GM12873 (cell line): ENCODE measurements at regions not wholly inside any gene's neighbourhood (a gene's known extent, or its start where the extent isn't known, plus 50 kb on each side); places are given as distances from the start of the nearest gene placed in this dataset.

Source experiments
- TF ChIP-seq, protein P1 (sequence below): IDR thresholded peaks from 2 replicates; pipeline ENCODE4 v1.5.1; 2012; ENCODE audit warnings: low read depth, mild to moderate bottlenecking, moderate library complexity, low read length, control low read depth; ENCODE audit not compliant: insufficient read depth; ENCODE audit errors: missing control alignments

DNA sequence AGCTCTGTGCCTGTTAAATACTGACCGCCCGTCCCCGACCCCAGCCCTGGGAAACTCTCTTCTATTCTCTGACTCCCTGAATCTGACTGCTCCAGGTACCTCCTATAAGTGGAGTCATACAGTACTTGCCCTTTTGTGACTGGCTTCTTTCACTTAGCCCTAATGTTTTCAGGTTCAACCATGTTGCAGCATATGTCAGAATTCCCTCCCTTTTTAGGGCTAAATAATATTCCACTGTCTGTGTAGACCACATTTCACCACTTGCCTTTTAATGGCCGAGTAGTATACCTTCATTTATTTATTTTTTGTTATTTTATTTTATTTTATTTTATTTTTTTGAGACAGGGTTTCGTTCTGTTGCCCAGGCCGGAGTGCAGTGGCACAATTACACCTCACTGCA, 96.1 kb upstream of the SLC22A11 start:
- TF ChIP-seq, protein P1, sequence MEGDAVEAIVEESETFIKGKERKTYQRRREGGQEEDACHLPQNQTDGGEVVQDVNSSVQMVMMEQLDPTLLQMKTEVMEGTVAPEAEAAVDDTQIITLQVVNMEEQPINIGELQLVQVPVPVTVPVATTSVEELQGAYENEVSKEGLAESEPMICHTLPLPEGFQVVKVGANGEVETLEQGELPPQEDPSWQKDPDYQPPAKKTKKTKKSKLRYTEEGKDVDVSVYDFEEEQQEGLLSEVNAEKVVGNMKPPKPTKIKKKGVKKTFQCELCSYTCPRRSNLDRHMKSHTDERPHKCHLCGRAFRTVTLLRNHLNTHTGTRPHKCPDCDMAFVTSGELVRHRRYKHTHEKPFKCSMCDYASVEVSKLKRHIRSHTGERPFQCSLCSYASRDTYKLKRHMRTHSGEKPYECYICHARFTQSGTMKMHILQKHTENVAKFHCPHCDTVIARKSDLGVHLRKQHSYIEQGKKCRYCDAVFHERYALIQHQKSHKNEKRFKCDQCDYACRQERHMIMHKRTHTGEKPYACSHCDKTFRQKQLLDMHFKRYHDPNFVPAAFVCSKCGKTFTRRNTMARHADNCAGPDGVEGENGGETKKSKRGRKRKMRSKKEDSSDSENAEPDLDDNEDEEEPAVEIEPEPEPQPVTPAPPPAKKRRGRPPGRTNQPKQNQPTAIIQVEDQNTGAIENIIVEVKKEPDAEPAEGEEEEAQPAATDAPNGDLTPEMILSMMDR: no peak

DNA sequence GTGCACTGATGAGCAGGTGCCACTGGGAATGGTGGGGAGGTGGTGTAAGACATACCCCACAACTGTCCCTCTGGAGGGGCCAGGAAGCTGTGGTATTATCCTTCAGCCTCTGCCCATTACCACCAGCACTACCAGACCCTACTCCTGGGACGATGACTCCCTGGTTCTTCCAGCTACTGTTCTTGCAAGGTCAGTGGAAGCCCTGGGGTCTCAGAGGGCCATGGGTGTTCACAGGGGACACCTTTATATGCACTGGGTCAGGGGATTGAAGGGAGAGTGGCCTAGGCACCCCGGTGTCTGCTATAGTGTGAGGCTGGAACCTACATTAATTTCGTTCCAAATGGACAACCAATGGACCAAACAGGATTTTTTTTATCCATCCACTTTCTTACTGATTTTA, 94.7 kb upstream of the SLC22A11 start:
- TF ChIP-seq, protein P1: no peak

DNA sequence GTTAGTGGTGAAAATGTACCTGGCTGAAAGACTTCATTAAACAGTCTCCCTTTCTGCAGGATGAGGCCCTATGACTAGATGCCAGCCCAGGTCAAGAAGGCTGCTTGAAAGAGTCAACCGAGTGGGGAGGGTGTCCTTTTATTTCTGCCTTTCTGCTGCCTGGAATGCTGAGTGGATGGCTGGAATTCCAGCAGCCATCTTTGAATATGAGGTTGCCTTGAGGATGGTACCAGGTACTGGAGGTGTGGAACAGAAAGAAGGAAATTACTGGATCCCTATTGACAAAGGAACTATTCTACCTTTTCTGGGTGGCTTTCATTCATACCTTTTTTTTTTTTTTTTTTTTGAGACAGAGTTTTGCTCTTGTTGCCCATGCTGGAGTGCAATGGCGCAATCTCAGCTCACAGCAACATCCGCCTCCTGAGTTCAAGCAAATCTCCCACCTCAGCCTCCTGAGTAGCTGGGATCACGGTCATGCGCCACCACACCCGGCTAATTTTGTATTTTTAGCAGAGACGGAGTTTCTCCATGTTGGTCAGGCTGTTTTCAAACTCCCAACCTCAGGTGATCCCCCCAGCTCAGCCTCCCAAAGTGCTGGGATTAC, 89.5 kb upstream of the SLC22A11 start:
- TF ChIP-seq, protein P1: no peak

DNA sequence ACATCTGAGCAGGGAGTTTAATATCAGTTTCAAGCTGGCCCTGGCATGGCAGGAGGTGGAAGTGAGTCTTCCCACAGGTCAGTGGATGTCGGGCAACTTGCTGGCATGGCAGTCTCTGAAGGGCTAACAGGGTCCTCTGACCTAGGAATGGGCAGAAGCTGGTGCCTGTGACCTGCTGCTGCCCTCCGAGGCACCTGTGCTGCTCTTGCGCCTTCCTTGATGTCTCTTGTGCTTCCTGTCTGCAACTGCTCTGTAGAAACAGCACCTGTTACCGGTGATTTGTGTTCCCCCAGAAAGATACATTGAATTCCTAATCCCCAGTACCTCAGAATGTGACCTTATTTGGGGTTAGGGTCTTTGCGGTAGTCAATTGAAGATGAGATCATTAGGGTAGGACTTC, 86.5 kb upstream of the SLC22A11 start:
- TF ChIP-seq, protein P1: no peak

DNA sequence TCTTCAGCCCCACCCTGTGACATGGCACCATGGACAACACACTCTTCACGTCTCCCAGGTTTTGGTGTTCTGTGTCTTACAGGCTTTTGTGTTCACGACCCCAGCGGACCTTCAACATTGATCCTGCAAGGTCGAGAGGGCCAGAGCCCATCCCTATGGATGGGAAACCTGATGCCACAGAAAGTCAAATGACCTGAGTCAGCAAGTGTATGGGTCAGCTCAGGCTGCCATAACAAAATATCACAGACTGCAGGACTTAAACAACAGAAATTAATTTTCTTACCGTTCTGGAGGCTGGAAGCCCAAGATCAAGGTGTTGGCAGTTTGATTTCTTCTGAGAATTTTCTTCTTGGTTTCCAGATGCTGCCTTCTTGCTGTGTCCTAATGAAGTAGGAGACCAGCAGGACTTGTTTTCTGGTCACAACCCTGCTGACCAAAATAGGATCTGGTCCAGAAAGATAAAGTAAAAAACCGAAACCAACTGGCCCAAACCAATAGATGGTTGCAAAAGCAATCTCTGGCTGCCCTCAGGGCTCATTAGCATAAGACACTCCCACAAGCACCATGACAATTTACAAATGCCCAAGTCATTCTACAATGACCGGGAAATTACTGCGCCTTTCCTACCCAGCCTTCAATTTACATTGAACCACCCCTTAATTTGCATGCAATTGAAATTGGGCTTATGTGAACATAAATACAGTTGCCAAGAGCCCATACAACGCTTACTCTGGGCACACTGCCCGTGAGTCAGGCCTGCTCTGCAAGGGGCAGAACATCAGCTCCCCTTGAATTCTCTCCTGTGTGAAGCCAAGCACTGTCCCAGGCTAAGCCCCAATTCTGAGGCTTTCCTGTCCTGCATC, 82.9 kb upstream of the SLC22A11 start:
- TF ChIP-seq, protein P1: no peak

DNA sequence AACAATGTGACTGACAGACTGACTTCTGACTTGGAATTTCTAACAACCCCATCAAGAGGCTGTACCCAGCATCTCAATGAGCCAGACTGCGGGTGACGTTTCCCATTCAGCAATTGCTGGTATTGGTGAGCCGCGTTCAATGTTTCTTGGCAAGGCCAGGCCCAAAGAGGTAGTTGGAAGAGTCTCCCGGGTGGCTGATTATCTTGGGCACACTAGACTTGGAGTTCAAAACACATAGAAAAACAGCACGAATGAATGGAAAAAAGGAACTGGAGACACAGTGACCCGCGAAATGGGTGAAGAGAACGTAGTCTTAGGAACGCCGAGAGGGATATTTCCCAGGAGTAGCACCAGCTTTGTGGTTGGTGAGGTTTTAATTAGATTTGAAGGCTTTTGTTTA, 81.1 kb upstream of the SLC22A11 start:
- TF ChIP-seq, protein P1: no peak

DNA sequence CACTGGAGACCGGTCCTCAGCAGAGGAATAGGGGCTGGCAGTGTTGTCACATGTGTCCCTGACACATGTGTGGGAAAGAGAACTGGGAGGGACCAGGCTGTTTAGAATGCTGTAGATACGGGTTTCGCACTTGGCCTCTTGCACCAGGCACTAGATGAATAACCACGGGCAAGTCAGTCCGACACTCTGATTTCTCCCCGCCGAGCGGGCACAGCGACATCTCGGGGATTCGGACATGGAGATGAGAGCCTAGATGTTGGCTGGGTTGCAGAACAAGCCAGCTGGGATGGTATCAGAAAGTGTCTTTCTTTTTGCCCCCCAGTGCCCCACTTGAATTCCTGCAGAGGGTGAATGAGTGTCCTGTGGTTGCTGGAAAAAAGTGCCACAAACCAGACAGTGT, 80.6 kb upstream of the SLC22A11 start:
- TF ChIP-seq, protein P1: no peak
